ENCODE measurements at regions not wholly inside any gene's neighbourhood (a gene's known extent, or its start where the extent isn't known, plus 50 kb on each side); places are given as distances from the start of the nearest gene placed in this dataset.

GRCh38 chr13:95385798-95386197 lies 84.5 kb upstream of the ABCC4 start (continued):
- TF ChIP-seq ZNF155 (tag by site-specific recombination; IDR thresholded peaks at IDR 0.05) (no peak), ZNF785 (tag by site-specific recombination; IDR thresholded peaks at IDR 0.05) (no peak), ATF2 (tag by site-specific recombination; IDR thresholded peaks at IDR 0.05; ENCODE audit: low read depth) (no peak), ZNF449 (tag by site-specific recombination; IDR thresholded peaks at IDR 0.05) (no peak)

GRCh38 chr13:95386370-95386769 lies 85.1 kb upstream of the ABCC4 start:
- H3K27ac ChIP-seq (ENCODE audit: extremely low read depth, low read depth, low read length), result no peak overlapping the region
- POLR2A ChIA-PET, result no interaction called here
- no peaks in the 10 kb centered on the region for H3K9me3 ChIP-seq (ENCODE audit: control insufficient read depth, insufficient read depth, low read depth, low read length)
- H3K36me3 ChIP-seq (ENCODE audit: control insufficient read depth in 2 of 2, insufficient read depth in 1 of 2, low read length in 2 of 2), result no peaks in the 10 kb centered on the region
- TF ChIP-seq ZNF18 (tag by site-specific recombination; IDR thresholded peaks at IDR 0.05), result no peak
- no peak for TF ChIP-seq GLI4 (tag by site-specific recombination; IDR thresholded peaks at IDR 0.05)
- TF ChIP-seq ZNF76 (tag by site-specific recombination; IDR thresholded peaks at IDR 0.05; ENCODE audit: borderline replicate concordance, low read depth), result no peak
- TF ChIP-seq ZNF366 (tag by site-specific recombination; conservative IDR thresholded peaks at IDR 0.05), result no peak
- no peak for TF ChIP-seq ZNF112 (tag by site-specific recombination; IDR thresholded peaks at IDR 0.05)
- no peak for TF ChIP-seq ZNF302 (tag by site-specific recombination; IDR thresholded peaks at IDR 0.05; ENCODE audit: low read depth)
- CTCF ChIA-PET, result interaction anchor here (1.2 kb wide), 1 partner anchor 198 kb away, joined by 3 read pairs; no protein-coding TSS in a partner anchor
- H3K4me3 ChIP-seq (ENCODE audit: low read depth, low read length), result no peak overlapping the region
- H3K4me1 ChIP-seq (ENCODE audit: control insufficient read depth, insufficient read depth, low read length), result no peaks in the 10 kb centered on the region

GRCh38 chr13:95387733-95388207 lies 86.5 kb upstream of the ABCC4 start:
- Histone ChIP-seq H3K27ac (ENCODE audit: extremely low read depth, low read depth, low read length) (no peak overlapping the region), H3K36me3 (ENCODE audit: control insufficient read depth in 2 of 2, insufficient read depth in 1 of 2, low read length in 2 of 2) (no peaks in the 10 kb centered on the region), H3K4me3 (ENCODE audit: low read depth, low read length) (no peak overlapping the region), H3K9me3 (ENCODE audit: control insufficient read depth, insufficient read depth, low read depth, low read length) (no peaks in the 10 kb centered on the region), H3K4me1 (ENCODE audit: control insufficient read depth, insufficient read depth, low read length) (no peaks in the 10 kb centered on the region)
- ChIA-PET POLR2A (interaction anchor here (0.6 kb wide), 1 partner anchor 731 kb away, joined by 4 read pairs; no protein-coding TSS in a partner anchor), CTCF (interaction anchor here (0.7 to 1.8 kb wide), 2 partner anchors 11 to 196 kb away, joined by 3 to 7 read pairs; no protein-coding TSS in a partner anchor)
- TF ChIP-seq ZBTB44 (tag by site-specific recombination; IDR thresholded peaks at IDR 0.05) (no peak), ZNF843 (tag by site-specific recombination; IDR thresholded peaks at IDR 0.05) (no peak), ZNF391 (tag by site-specific recombination; IDR thresholded peaks at IDR 0.05; ENCODE audit: borderline replicate concordance, low read depth) (no peak), ZSCAN16 (tag by site-specific recombination; IDR thresholded peaks at IDR 0.05) (no peak), ZNF580 (tag by site-specific recombination; IDR thresholded peaks at IDR 0.05) (no peak), PATZ1 (tag by site-specific recombination; IDR thresholded peaks at IDR 0.05) (no peak), GLIS1 (tag by site-specific recombination; IDR thresholded peaks at IDR 0.05) (no peak), ZNF521 (tag by site-specific recombination; IDR thresholded peaks at IDR 0.05) (no peak)
